ENCODE measurements at regions not wholly inside any gene's neighbourhood (a gene's known extent, or its start where the extent isn't known, plus 50 kb on each side); places are given as distances from the start of the nearest gene placed in this dataset.

DNA sequence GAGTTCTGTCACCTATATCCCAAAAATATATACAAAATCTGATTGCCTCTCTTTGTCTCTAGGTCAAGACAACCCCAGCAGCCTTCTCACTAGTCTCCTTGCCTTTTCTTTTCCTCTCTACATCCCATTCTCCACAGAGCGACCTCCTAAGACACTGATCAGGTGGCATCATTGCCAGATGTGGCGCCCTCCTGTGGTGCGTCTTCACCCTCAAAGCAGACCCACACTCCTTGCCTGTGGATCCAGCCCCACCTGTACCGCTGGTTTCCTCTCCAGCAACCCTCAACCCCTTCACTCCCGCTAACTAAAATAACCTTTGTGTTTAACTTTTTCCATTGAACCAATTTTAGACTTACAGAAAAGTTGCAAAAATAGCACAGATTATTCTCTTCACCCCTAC is 273.3 kb downstream of the GLI2 start:
- Histone ChIP-seq H3K27ac (ENCODE audit: low read depth, low read length) (no peak overlapping the region), H3K4me2 (ENCODE audit: low read length) (no peak overlapping the region), H4K20me1 (ENCODE audit: insufficient read depth) (no peaks in the 10 kb centered on the region), H2AFZ (ENCODE audit: low read depth, low read length, poor library complexity, severe bottlenecking) (no peak overlapping the region), H3K79me2 (ENCODE audit: insufficient read depth, low read length) (no peaks in the 10 kb centered on the region), H3K4me1 (ENCODE audit: control insufficient read depth in 1 of 2, insufficient read depth in 2 of 2, low read length in 2 of 2) (no peaks in the 10 kb centered on the region), H3K9me2 (ENCODE audit: insufficient read depth) (no peaks in the 10 kb centered on the region), H3K36me3 (ENCODE audit: control insufficient read depth in 1 of 2, insufficient read depth in 2 of 2, low read length in 2 of 2) (no peaks in the 10 kb centered on the region), H3K27me3 (ENCODE audit: insufficient read depth, low read length) (no peaks in the 10 kb centered on the region), H3K9me3 (ENCODE audit: control insufficient read depth in 1 of 2, insufficient read depth in 1 of 2, low read depth in 1 of 2, low read length in 2 of 2) (no peaks in the 10 kb centered on the region), H3K4me3 (replicated peaks in 1 of 2; ENCODE audit: low read depth in 1 of 2, low read length in 2 of 2) (no peak overlapping the region), H3K9ac (ENCODE audit: low read length) (no peak overlapping the region)
- BruUV-seq (replicated peaks), result no TSS peak
- POLR2A ChIA-PET, result no interaction called here
- RAD21 ChIA-PET (ENCODE audit: low non-redundant PET in 1 of 2, low total read pairs in 2 of 2, uncharacterized antibody in 2 of 2, unreplicated experiment in 2 of 2), result no interaction called here
- TF ChIP-seq RAD21 (IDR thresholded peaks at IDR 0.05; ENCODE audit: low read depth), result peak; percentile 41; the same call in 1 of the 2 replicates
- no peak for TF ChIP-seq TCF7L2 (IDR thresholded peaks at IDR 0.05; ENCODE audit: borderline replicate concordance, extremely low read depth, insufficient read depth, insufficient read length)
- TF ChIP-seq, protein P1, sequence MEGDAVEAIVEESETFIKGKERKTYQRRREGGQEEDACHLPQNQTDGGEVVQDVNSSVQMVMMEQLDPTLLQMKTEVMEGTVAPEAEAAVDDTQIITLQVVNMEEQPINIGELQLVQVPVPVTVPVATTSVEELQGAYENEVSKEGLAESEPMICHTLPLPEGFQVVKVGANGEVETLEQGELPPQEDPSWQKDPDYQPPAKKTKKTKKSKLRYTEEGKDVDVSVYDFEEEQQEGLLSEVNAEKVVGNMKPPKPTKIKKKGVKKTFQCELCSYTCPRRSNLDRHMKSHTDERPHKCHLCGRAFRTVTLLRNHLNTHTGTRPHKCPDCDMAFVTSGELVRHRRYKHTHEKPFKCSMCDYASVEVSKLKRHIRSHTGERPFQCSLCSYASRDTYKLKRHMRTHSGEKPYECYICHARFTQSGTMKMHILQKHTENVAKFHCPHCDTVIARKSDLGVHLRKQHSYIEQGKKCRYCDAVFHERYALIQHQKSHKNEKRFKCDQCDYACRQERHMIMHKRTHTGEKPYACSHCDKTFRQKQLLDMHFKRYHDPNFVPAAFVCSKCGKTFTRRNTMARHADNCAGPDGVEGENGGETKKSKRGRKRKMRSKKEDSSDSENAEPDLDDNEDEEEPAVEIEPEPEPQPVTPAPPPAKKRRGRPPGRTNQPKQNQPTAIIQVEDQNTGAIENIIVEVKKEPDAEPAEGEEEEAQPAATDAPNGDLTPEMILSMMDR (IDR thresholded peaks at IDR 0.05 in 2 of 3, conservative IDR thresholded peaks at IDR 0.05 in 1 of 3; ENCODE audit: borderline replicate concordance in 1 of 3, insufficient read depth in 1 of 3, low read depth in 2 of 3, low read length in 2 of 3), result peak; percentile 38 to 70 (median 45); a peak in 5 of 6 replicates
- no peak for TF ChIP-seq YY1 (IDR thresholded peaks at IDR 0.05; ENCODE audit: extremely low read depth, insufficient replicate concordance, low read depth, low read length)
- CTCF ChIA-PET, result no interaction called here
- DNase-seq (ENCODE audit: low read depth, low spot score) (peak; percentile 3), ATAC-seq (peak; percentile 87)
- intact Hi-C loops (cut with micrococcal nuclease), result no loop called here

DNA sequence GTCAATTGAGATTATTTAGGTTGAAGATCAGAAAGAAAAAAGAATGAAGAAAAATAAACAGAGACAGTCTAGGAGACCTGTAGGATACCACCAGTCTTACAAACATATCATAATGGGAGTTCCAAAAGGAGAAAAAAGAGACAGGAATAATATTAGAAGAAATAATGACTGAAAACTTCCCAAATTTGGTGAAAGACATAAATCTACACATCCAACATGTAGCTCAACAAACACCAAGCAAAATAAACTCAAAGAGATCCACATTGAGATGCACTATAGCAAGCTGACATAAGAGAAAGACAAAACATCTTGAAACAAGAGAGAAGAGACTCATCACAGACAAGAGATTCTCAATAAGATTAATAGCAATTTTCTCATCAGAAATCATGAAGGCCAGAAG is 274.0 kb downstream of the TFCP2L1 start:
- ATAC-seq, result no peak
- Histone ChIP-seq H3K27me3 (ENCODE audit: insufficient read depth, low read length) (no peaks in the 10 kb centered on the region), H2AFZ (ENCODE audit: low read depth, low read length, poor library complexity, severe bottlenecking) (no peak overlapping the region), H3K79me2 (ENCODE audit: insufficient read depth, low read length) (no peaks in the 10 kb centered on the region), H3K27ac (ENCODE audit: low read depth, low read length) (no peak overlapping the region), H3K9me3 (ENCODE audit: control insufficient read depth in 1 of 2, insufficient read depth in 1 of 2, low read depth in 1 of 2, low read length in 2 of 2) (no peaks in the 10 kb centered on the region), H3K4me2 (ENCODE audit: low read length) (no peak overlapping the region), H3K4me1 (ENCODE audit: control insufficient read depth in 1 of 2, insufficient read depth in 2 of 2, low read length in 2 of 2) (no peaks in the 10 kb centered on the region), H3K9me2 (ENCODE audit: insufficient read depth) (no peaks in the 10 kb centered on the region), H3K36me3 (ENCODE audit: control insufficient read depth in 1 of 2, insufficient read depth in 2 of 2, low read length in 2 of 2) (no peaks in the 10 kb centered on the region), H3K9ac (ENCODE audit: low read length) (no peak overlapping the region), H4K20me1 (ENCODE audit: insufficient read depth) (no peaks in the 10 kb centered on the region), H3K4me3 (replicated peaks in 1 of 2; ENCODE audit: low read depth in 1 of 2, low read length in 2 of 2) (no peak overlapping the region)
- CTCF ChIA-PET, result no interaction called here
- RAD21 ChIA-PET (ENCODE audit: low non-redundant PET in 1 of 2, low total read pairs in 2 of 2, uncharacterized antibody in 2 of 2, unreplicated experiment in 2 of 2), result no interaction called here
- intact Hi-C loops (cut with micrococcal nuclease), result no loop called here
- POLR2A ChIA-PET, result no interaction called here
- BruUV-seq (replicated peaks), result no TSS peak
- DNase-seq (ENCODE audit: low read depth, low spot score), result no peak
- no peak for TF ChIP-seq POLR2AphosphoS5 (IDR thresholded peaks at IDR 0.05; ENCODE audit: low read depth, low read length)
- no peak for TF ChIP-seq RAD21 (IDR thresholded peaks at IDR 0.05; ENCODE audit: low read depth)
- TF ChIP-seq, protein P2, sequence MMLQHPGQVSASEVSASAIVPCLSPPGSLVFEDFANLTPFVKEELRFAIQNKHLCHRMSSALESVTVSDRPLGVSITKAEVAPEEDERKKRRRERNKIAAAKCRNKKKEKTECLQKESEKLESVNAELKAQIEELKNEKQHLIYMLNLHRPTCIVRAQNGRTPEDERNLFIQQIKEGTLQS (IDR thresholded peaks at IDR 0.05), result no peak
- no peak for TF ChIP-seq CBX3 (IDR thresholded peaks at IDR 0.05; ENCODE audit: low read depth)
- TF ChIP-seq POLR2A (IDR thresholded peaks at IDR 0.05; ENCODE audit: borderline replicate concordance, extremely low read depth, insufficient read depth, insufficient read length), result no peak
- TF ChIP-seq SP1 (IDR thresholded peaks at IDR 0.05; ENCODE audit: low read depth), result no peak
- no peak for TF ChIP-seq FOSL1 (IDR thresholded peaks at IDR 0.05; ENCODE audit: low read depth)
- TF ChIP-seq EZH2 (IDR thresholded peaks at IDR 0.05), result no peak
- TF ChIP-seq, protein P3, sequence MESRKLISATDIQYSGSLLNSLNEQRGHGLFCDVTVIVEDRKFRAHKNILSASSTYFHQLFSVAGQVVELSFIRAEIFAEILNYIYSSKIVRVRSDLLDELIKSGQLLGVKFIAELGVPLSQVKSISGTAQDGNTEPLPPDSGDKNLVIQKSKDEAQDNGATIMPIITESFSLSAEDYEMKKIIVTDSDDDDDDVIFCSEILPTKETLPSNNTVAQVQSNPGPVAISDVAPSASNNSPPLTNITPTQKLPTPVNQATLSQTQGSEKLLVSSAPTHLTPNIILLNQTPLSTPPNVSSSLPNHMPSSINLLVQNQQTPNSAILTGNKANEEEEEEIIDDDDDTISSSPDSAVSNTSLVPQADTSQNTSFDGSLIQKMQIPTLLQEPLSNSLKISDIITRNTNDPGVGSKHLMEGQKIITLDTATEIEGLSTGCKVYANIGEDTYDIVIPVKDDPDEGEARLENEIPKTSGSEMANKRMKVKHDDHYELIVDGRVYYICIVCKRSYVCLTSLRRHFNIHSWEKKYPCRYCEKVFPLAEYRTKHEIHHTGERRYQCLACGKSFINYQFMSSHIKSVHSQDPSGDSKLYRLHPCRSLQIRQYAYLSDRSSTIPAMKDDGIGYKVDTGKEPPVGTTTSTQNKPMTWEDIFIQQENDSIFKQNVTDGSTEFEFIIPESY (IDR thresholded peaks at IDR 0.05; ENCODE audit: extremely low read depth, insufficient replicate concordance, low read length), result no peak
- TF ChIP-seq CEBPB (IDR thresholded peaks at IDR 0.05; ENCODE audit: low read depth), result no peak
- no peak for TF ChIP-seq EGR1 (IDR thresholded peaks at IDR 0.05; ENCODE audit: low read depth)
- TF ChIP-seq TCF7L2 (IDR thresholded peaks at IDR 0.05; ENCODE audit: borderline replicate concordance, extremely low read depth, insufficient read depth, insufficient read length), result no peak
- TF ChIP-seq JUND (IDR thresholded peaks at IDR 0.05), result no peak
